K562 (cell line): ENCODE measurements at regions not wholly inside any gene's neighbourhood (a gene's known extent, or its start where the extent isn't known, plus 50 kb on each side); places are given as distances from the start of the nearest gene placed in this dataset.

ENCODE experiments used
- JUNB ChIP-seq: fragments of 450-650 bp; formaldehyde crosslinking; conservative IDR thresholded peaks from 2 replicates; pipeline ENCODE4 v1.4.0; 2020; ENCODE audit warnings: mild to moderate bottlenecking
- RAD51 ChIP-seq: fragments of 450-650 bp; IDR thresholded peaks from 2 replicates; pipeline ENCODE4 v1.7.1; 2016; ENCODE audit warnings: low read depth, mild to moderate bottlenecking, borderline replicate concordance

GRCh38 chr10:65416094-65416493 is 1509.7 kb upstream of the LRRTM3 start:
- TF ChIP-seq JUNB (CRISPR knock-in tag): no peak
- no peak for TF ChIP-seq RAD51
